IMR-90 (cell line): ENCODE measurements at regions not wholly inside any gene's neighbourhood (a gene's known extent, or its start where the extent isn't known, plus 50 kb on each side); places are given as distances from the start of the nearest gene placed in this dataset.

ENCODE experiments used
- ATAC-seq: fragments of 200-7000 bp; cut with Tn5 transposase; 2 replicates; pipeline ENCODE4 v1.9.1; 2020; ENCODE audit warnings: low read depth, mild to moderate bottlenecking, moderate library complexity
- BruUV-seq: library from RNA; stranded (reverse); fragments of 400-500 nt; replicated peaks from 2 replicates; lab custom pipeline; 2021; lab: Mats Ljungman, UMichigan
- CTCF ChIA-PET: fragments of 300-600 bp; formaldehyde crosslinking; extraction: SDS; loops from one replicate; lab custom pipeline; 2021; ENCODE audit warnings: antibody characterized with exemption; lab: Yijun Ruan, JAX
- POLR2A ChIA-PET: fragments of 300-600 bp; sonication (Branson Sonifier 250); formaldehyde crosslinking; loops from one replicate; lab custom pipeline; 2022; ENCODE audit warnings: antibody characterized with exemption; ENCODE audit not compliant: unreplicated experiment; lab: Charles Lee
- DNase-seq: peaks from one replicate; pipeline ENCODE4 v3.0.0; 2013
- H2AFZ ChIP-seq: replicated peaks from 2 replicates; pipeline ENCODE3; 2013; ENCODE audit warnings: low read length, mild to moderate bottlenecking; ENCODE audit not compliant: poor library complexity
- H2AK5ac ChIP-seq: 2 replicates; pipeline ENCODE4 v1.6.1; 2013; ENCODE audit warnings: low read depth, low read length, inconsistent platforms
- H2AK9ac ChIP-seq: replicated peaks from 2 replicates; pipeline ENCODE3; 2013; ENCODE audit warnings: mild to moderate bottlenecking, low read depth, low read length, moderate library complexity; ENCODE audit not compliant: poor library complexity
- H2BK120ac ChIP-seq: 2 replicates; pipeline ENCODE4 v1.6.1; 2013; ENCODE audit warnings: low read depth, low read length, inconsistent platforms
- H2BK15ac ChIP-seq: 3 replicates; pipeline ENCODE4 v1.6.1; 2013; ENCODE audit warnings: low read depth, low read length, inconsistent platforms
- H2BK20ac ChIP-seq: 2 replicates; pipeline ENCODE4 v1.6.1; 2013; ENCODE audit warnings: low read depth, mild to moderate bottlenecking, inconsistent platforms, low read length, moderate library complexity
- H2BK5ac ChIP-seq: 2 replicates; pipeline ENCODE4 v1.6.1; 2013; ENCODE audit warnings: mild to moderate bottlenecking, low read depth, low read length, inconsistent platforms; ENCODE audit not compliant: poor library complexity, severe bottlenecking
- H3K14ac ChIP-seq: replicated peaks from 2 replicates; pipeline ENCODE4 v1.6.1; 2013; ENCODE audit warnings: low read depth, low read length, inconsistent platforms
- H3K18ac ChIP-seq: 2 replicates; pipeline ENCODE4 v1.6.1; 2013; ENCODE audit warnings: low read depth, low read length, control low read depth
- H3K23ac ChIP-seq: 2 replicates; pipeline ENCODE4 v1.6.1; 2013; ENCODE audit warnings: low read depth, low read length, inconsistent platforms
- H3K27ac ChIP-seq: 2 replicates; pipeline ENCODE4 v1.5.1; 2013; ENCODE audit warnings: mild to moderate bottlenecking, control low read depth, low read length; ENCODE audit not compliant: insufficient read depth
- H3K27me3 ChIP-seq: 2 replicates; pipeline ENCODE4 v1.6.1; 2013; ENCODE audit warnings: low read length; ENCODE audit not compliant: control insufficient read depth, insufficient read depth
- H3K36me3 ChIP-seq: 2 replicates; pipeline ENCODE4 v1.6.1; 2013; ENCODE audit warnings: low read length, mixed read lengths; ENCODE audit not compliant: control insufficient read depth, insufficient read depth
- H3K4ac ChIP-seq: 2 replicates; pipeline ENCODE4 v1.6.1; 2013; ENCODE audit warnings: low read depth, low read length, inconsistent platforms
- H3K4me1 ChIP-seq: 2 replicates; pipeline ENCODE4 v1.6.1; 2013; ENCODE audit warnings: low read length, mixed read lengths; ENCODE audit not compliant: control insufficient read depth, insufficient read depth
- H3K4me2 ChIP-seq: 2 replicates; pipeline ENCODE4 v1.6.1; 2013; ENCODE audit warnings: low read depth, mild to moderate bottlenecking, control low read depth, low read length, moderate library complexity
- H3K4me3 ChIP-seq: 2 replicates; pipeline ENCODE4 v1.5.1; 2013; ENCODE audit warnings: low read depth, mild to moderate bottlenecking, control low read depth, low read length, moderate library complexity; ENCODE audit not compliant: insufficient read depth
- H3K56ac ChIP-seq: 2 replicates; pipeline ENCODE4 v1.6.1; 2013; ENCODE audit warnings: low read length, inconsistent platforms; ENCODE audit not compliant: insufficient read depth; ENCODE audit errors: extremely low read depth
- H3K79me1 ChIP-seq, 2 experiments: 2 replicates each; pipeline ENCODE4 v1.6.1; 2013; ENCODE audit warnings: low read length in 2 of 2, inconsistent platforms in 1 of 2, low read depth in 1 of 2
- H3K9ac ChIP-seq: 2 replicates; pipeline ENCODE4 v1.6.1; 2013; ENCODE audit warnings: low read depth, low read length, control low read depth
- H3K9me1 ChIP-seq: 2 replicates; pipeline ENCODE4 v1.6.1; 2013; ENCODE audit warnings: low read length, inconsistent platforms; ENCODE audit not compliant: insufficient read depth
- H3K9me3 ChIP-seq: 2 replicates; pipeline ENCODE4 v1.6.1; 2013; ENCODE audit warnings: low read length; ENCODE audit not compliant: control insufficient read depth, insufficient read depth
- H4K20me1 ChIP-seq: 2 replicates; pipeline ENCODE4 v1.6.1; 2013; ENCODE audit warnings: low read length, inconsistent platforms; ENCODE audit not compliant: insufficient read depth
- H4K5ac ChIP-seq: 2 replicates; pipeline ENCODE4 v1.6.1; 2013; ENCODE audit warnings: mild to moderate bottlenecking, low read depth, low read length, control low read depth
- H4K8ac ChIP-seq, 2 experiments: 2 replicates each; pipeline ENCODE4 v1.6.1; 2013; ENCODE audit warnings: low read depth in 2 of 2, low read length in 2 of 2, control low read depth in 1 of 2, inconsistent platforms in 1 of 2
- H4K91ac ChIP-seq: 2 replicates; pipeline ENCODE4 v1.6.1; 2013; ENCODE audit warnings: low read depth, low read length, inconsistent platforms; ENCODE audit not compliant: insufficient read depth
- CEBPB ChIP-seq: IDR thresholded peaks from 2 replicates; pipeline ENCODE4 v1.6.1; 2012; ENCODE audit warnings: low read depth, low read length, improper control_type of control experiment
- CHD1 ChIP-seq: IDR thresholded peaks from 2 replicates; pipeline ENCODE4 v1.6.1; 2012; ENCODE audit warnings: low read depth, low read length, improper control_type of control experiment
- CTCF ChIP-seq: conservative IDR thresholded peaks from 2 replicates; pipeline ENCODE4 v1.5.1; 2012; ENCODE audit warnings: mild to moderate bottlenecking, low read depth, low read length, improper control_type of control experiment
- FOS ChIP-seq: fragments of 150-350 bp; IDR thresholded peaks from 2 replicates; pipeline ENCODE4 v1.6.1; 2016; ENCODE audit warnings: low read depth, low read length
- MXI1 ChIP-seq: IDR thresholded peaks from 2 replicates; pipeline ENCODE4 v1.6.1; 2012; ENCODE audit warnings: low read depth, mild to moderate bottlenecking, low read length, moderate library complexity, borderline replicate concordance
- NFE2L2 ChIP-seq: fragments of 150-350 bp; IDR thresholded peaks from 2 replicates; pipeline ENCODE4 v1.6.1; 2016; ENCODE audit warnings: low read depth, mild to moderate bottlenecking, low read length
- POLR2A ChIP-seq: IDR thresholded peaks from 2 replicates; pipeline ENCODE4 v1.6.1; 2012; ENCODE audit warnings: mild to moderate bottlenecking, low read depth, low read length
- SMC3 ChIP-seq: fragments of 150-350 bp; IDR thresholded peaks from 2 replicates; pipeline ENCODE4 v1.6.1; 2016; ENCODE audit warnings: low read depth, mild to moderate bottlenecking, antibody characterized with exemption, low read length, moderate library complexity
- WGBS, 2 experiments: methylation state at CpG; one replicate each; pipeline versions ENCODE4 v1.1.5 to v1.1.7; 2013; ENCODE audit warnings: missing lambda C conversion rate in 2 of 2; ENCODE audit not compliant: insufficient read length in 1 of 2; ENCODE audit errors: extremely low coverage in 2 of 2; 5-methylcytosine and 5-hydroxymethylcytosine counted together
- dilution Hi-C: fragments of 300-500 bp; cut with HindIII; formaldehyde crosslinking; loops from one replicate; pipeline ENCODE4 v1.14.3; 2018; ENCODE audit warnings: low sequenced_read_pairs; ENCODE audit not compliant: unreplicated experiment
- in situ Hi-C: fragments of 300-500 bp; cut with MboI; formaldehyde crosslinking; loops from 3 replicates; pipeline ENCODE4 v1.14.3; 2019; ENCODE audit warnings: low sequenced_read_pairs, inconsistent platforms, mixed read lengths
- intact Hi-C: fragments of 100-400 bp; cut with micrococcal nuclease; formaldehyde crosslinking; loops from 2 replicates; pipeline ENCODE4 v1.10.0; 2022
- TF ChIP-seq, protein P1 (sequence below): fragments of 150-350 bp; IDR thresholded peaks from 2 replicates; pipeline ENCODE4 v1.6.1; 2017; ENCODE audit warnings: mild to moderate bottlenecking, antibody characterized with exemption, low read length, low read depth

- TF ChIP-seq MXI1 = no peak
- no peak for TF ChIP-seq CEBPB
- no peak for TF ChIP-seq SMC3
- TF ChIP-seq CTCF = no peak
- no peak for TF ChIP-seq FOS
- TF ChIP-seq CHD1 = no peak
- TF ChIP-seq NFE2L2 = no peak
- TF ChIP-seq, protein P1, sequence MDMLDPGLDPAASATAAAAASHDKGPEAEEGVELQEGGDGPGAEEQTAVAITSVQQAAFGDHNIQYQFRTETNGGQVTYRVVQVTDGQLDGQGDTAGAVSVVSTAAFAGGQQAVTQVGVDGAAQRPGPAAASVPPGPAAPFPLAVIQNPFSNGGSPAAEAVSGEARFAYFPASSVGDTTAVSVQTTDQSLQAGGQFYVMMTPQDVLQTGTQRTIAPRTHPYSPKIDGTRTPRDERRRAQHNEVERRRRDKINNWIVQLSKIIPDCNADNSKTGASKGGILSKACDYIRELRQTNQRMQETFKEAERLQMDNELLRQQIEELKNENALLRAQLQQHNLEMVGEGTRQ = no peak
- no peak for TF ChIP-seq POLR2A
- no peak for DNase-seq
- in situ Hi-C loops (no loop called here), dilution Hi-C loops (no loop called here), intact Hi-C loops (no loop called here)
- H3K27me3 ChIP-seq = no peaks in the 10 kb centered on the region; the same call in 1 of the 2 replicates
- CTCF ChIA-PET = interaction anchor here (0.6 kb wide), 1 partner anchor 673 kb away, joined by 3 read pairs; no protein-coding TSS in a partner anchor
- H3K4ac ChIP-seq = no peak overlapping the region
- H4K8ac ChIP-seq = no peak overlapping the region
- POLR2A ChIA-PET = no interaction called here
- no peak overlapping the region for H3K27ac ChIP-seq
- no peak overlapping the region for H3K56ac ChIP-seq
- no peak overlapping the region for H3K23ac ChIP-seq
- H4K91ac ChIP-seq = no peak overlapping the region
- H3K9me1 ChIP-seq = no peaks in the 10 kb centered on the region
- H2BK5ac ChIP-seq = no peak overlapping the region
- H3K9me3 ChIP-seq = no peaks in the 10 kb centered on the region
- no peak overlapping the region for H3K9ac ChIP-seq
- H2BK15ac ChIP-seq = no peak overlapping the region
- no peak overlapping the region for H3K14ac ChIP-seq
- H3K36me3 ChIP-seq = no peaks in the 10 kb centered on the region
- no peak overlapping the region for H2BK20ac ChIP-seq
- no peak overlapping the region for H2AK5ac ChIP-seq
- no peak overlapping the region for H2AFZ ChIP-seq
- no peaks in the 10 kb centered on the region for H3K79me1 ChIP-seq
- H4K20me1 ChIP-seq = no peaks in the 10 kb centered on the region
- WGBS, 2 experiments = no CpG with 5 or more reads among the region's 3 CpGs
- BruUV-seq = no TSS peak
- H2AK9ac ChIP-seq = no peak overlapping the region
- no peak for ATAC-seq
- no peak overlapping the region for H3K4me3 ChIP-seq
- no peaks in the 10 kb centered on the region for H3K4me1 ChIP-seq
- no peak overlapping the region for H2BK120ac ChIP-seq
- H3K4me2 ChIP-seq = no peak overlapping the region
- H4K5ac ChIP-seq = no peak overlapping the region
- H3K18ac ChIP-seq = no peak overlapping the region
Observed at GRCh38 chr6:122079916-122080315, 319.5 kb upstream of the HSF2 start.
